ENCODE measurements at regions not wholly inside any gene's neighbourhood (a gene's known extent, or its start where the extent isn't known, plus 50 kb on each side); places are given as distances from the start of the nearest gene placed in this dataset.

DNA sequence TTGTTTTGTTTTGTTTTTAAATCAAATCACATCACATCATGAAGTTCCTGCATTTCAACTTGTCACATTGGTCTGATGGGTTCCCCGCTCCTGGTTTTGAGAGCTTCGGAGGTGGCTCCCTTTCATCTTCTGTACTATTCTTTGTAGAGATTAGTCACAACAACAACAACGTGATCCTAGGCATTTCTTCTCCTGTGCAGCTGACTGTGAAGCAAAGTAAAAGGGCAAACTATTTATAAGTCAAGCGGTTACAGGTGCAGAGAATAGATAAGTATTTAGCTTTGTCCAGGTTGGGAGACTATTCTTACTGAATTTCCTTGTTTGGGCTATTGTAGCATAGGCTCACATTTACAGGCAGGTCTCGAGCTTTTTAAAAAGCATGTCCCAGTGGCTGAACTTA, 197.7 kb upstream of the CDKN2B start:
- TF ChIP-seq POLR2AphosphoS5 (IDR thresholded peaks at IDR 0.05; ENCODE audit: low read depth, low read length) = no peak
- TF ChIP-seq FOXP2 (optimal IDR thresholded peaks at IDR 0.05; ENCODE audit: borderline replicate concordance, extremely low read depth, extremely low read length, insufficient read depth) = no peak
- no peak for TF ChIP-seq TAF1 (IDR thresholded peaks at IDR 0.05; ENCODE audit: borderline replicate concordance, insufficient read depth, low read length)
- TF ChIP-seq, protein P1, sequence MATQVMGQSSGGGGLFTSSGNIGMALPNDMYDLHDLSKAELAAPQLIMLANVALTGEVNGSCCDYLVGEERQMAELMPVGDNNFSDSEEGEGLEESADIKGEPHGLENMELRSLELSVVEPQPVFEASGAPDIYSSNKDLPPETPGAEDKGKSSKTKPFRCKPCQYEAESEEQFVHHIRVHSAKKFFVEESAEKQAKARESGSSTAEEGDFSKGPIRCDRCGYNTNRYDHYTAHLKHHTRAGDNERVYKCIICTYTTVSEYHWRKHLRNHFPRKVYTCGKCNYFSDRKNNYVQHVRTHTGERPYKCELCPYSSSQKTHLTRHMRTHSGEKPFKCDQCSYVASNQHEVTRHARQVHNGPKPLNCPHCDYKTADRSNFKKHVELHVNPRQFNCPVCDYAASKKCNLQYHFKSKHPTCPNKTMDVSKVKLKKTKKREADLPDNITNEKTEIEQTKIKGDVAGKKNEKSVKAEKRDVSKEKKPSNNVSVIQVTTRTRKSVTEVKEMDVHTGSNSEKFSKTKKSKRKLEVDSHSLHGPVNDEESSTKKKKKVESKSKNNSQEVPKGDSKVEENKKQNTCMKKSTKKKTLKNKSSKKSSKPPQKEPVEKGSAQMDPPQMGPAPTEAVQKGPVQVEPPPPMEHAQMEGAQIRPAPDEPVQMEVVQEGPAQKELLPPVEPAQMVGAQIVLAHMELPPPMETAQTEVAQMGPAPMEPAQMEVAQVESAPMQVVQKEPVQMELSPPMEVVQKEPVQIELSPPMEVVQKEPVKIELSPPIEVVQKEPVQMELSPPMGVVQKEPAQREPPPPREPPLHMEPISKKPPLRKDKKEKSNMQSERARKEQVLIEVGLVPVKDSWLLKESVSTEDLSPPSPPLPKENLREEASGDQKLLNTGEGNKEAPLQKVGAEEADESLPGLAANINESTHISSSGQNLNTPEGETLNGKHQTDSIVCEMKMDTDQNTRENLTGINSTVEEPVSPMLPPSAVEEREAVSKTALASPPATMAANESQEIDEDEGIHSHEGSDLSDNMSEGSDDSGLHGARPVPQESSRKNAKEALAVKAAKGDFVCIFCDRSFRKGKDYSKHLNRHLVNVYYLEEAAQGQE (IDR thresholded peaks at IDR 0.05; ENCODE audit: insufficient read depth in 1 of 2, low read depth in 2 of 2, low read length in 2 of 2) = no peak
- no peak for TF ChIP-seq SIN3A (IDR thresholded peaks at IDR 0.05; ENCODE audit: borderline replicate concordance, insufficient read depth, low read length)

DNA sequence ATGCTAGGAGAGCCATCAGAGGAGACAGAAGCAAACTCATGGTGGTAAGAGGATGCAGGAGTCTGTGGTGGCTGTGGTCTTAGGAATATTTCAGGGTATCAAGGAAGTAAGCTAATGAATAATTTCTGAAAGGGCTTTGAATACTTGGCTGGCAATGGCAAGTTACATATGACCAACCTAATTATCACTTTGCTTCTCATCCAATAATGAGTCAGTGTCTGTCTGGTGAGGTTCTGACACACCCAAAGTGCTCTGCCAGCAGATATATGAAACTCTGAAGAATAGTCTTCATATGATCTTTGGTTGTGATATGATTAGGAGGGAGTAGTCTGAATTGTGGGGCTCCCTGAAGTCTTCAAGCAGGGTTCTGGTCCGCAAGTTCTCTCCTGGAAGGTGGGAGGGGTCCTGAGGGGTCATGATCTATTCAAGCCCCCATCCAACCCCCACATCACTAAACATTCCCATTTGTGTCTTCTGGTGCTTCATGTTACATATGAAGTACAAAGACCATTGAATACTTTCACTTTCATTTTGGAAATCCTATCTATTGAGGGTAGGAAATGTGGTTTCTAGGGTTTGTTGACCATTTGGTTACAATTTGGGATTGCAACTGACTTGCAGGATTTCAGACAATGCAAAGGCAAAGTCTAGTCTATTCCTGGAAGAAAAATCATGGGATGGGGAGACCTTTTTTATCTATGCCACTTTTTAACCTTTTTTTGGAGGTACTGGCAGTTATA, 199.9 kb upstream of the CDKN2B start:
- TF ChIP-seq TAF1 (IDR thresholded peaks at IDR 0.05; ENCODE audit: borderline replicate concordance, insufficient read depth, low read length) = no peak
- no peak for TF ChIP-seq SIN3A (IDR thresholded peaks at IDR 0.05; ENCODE audit: borderline replicate concordance, insufficient read depth, low read length)

DNA sequence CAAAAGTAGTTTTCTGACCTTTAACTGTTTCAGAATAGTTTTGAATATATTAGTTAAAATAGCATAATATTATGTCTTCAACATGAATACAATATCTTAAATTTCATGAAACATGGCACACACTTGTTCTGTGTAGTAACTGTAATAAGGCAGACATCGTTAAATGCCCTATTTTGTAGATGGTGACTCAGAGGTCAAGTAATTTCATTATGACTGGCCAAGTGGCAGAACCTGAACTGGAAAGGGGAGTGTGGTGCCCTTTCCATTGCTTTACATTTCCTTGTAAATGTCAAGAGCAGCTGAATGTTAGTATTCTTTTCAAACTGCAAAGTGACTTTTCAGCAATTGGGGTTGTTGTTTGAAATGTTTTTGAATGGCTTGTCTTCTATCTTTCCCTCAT, 201.2 kb upstream of the CDKN2B start:
- TF ChIP-seq, protein P1 (IDR thresholded peaks at IDR 0.05; ENCODE audit: insufficient read depth in 1 of 2, low read depth in 2 of 2, low read length in 2 of 2) = no peak

DNA sequence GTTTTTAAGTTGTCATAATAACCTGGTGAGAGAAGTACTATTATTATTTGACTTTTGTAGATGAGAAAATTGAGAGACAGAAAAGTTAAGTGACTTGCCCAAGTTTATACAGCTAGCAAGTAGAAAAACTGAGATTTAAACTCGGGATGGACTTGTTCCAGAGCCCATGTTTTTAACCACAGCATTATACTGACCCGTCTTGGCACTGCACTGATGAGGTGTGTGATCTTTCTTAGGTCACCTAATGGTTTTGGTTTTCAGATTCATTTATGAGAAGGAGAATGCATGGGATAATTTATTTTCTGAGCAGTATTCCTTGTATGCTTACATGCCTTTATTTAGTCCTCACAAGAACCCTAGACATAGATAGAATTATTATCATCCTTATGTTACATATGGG, 201.8 kb upstream of the CDKN2B start:
- no peak for TF ChIP-seq FOXP2 (optimal IDR thresholded peaks at IDR 0.05; ENCODE audit: borderline replicate concordance, extremely low read depth, extremely low read length, insufficient read depth)
- no peak for TF ChIP-seq POLR2AphosphoS5 (IDR thresholded peaks at IDR 0.05; ENCODE audit: low read depth, low read length)
- TF ChIP-seq TAF1 (IDR thresholded peaks at IDR 0.05; ENCODE audit: borderline replicate concordance, insufficient read depth, low read length) = no peak
- TF ChIP-seq SIN3A (IDR thresholded peaks at IDR 0.05; ENCODE audit: borderline replicate concordance, insufficient read depth, low read length) = no peak
- TF ChIP-seq, protein P1 (IDR thresholded peaks at IDR 0.05; ENCODE audit: insufficient read depth in 1 of 2, low read depth in 2 of 2, low read length in 2 of 2) = no peak

DNA sequence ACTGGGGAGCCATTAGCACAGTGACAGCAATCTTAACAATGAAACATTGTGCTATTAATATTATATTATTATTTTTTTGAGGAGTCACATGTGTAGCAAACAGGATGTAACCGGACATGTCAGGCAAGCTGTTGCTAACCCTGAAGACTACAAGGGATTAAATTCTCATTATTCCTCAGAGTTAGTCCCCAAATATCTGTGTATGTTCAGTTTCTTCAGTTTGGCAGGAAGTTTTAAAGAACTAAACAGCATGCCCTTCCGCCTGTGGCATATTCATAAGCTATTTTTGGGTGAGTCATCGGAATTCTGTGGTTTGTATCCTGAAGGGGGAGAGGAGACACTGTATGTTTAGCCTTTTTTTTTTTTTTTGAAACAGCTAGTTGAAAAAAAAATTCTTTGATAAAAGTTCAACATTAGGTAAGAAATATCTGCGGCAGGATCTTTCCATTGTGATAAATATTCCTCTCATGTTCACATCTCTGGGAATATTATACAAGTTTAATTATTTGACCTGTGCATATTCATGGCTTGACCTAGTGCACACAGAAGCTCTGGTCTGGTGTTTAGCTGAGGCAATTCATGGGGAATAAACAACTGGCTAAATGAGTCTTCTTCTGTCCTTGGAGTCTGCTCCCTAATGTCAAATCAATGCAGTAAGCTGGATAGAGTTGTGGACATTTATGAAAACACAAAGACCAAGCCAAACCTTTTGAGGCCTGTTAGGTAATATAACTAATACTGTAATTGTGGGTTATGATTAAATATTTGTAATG, 202.7 kb upstream of the CDKN2B start:
- TF ChIP-seq SIN3A (IDR thresholded peaks at IDR 0.05; ENCODE audit: borderline replicate concordance, insufficient read depth, low read length) = peak; percentile 62; the same call in 1 of the 2 replicates
- TF ChIP-seq FOXP2 (optimal IDR thresholded peaks at IDR 0.05; ENCODE audit: borderline replicate concordance, extremely low read depth, extremely low read length, insufficient read depth) = peak; percentile 5
- TF ChIP-seq TAF1 (IDR thresholded peaks at IDR 0.05; ENCODE audit: borderline replicate concordance, insufficient read depth, low read length) = no peak
- TF ChIP-seq, protein P1 (IDR thresholded peaks at IDR 0.05; ENCODE audit: insufficient read depth in 1 of 2, low read depth in 2 of 2, low read length in 2 of 2) = no peak

Data from PFSK-1 (cell line).